ENCODE measurements at regions not wholly inside any gene's neighbourhood (a gene's known extent, or its start where the extent isn't known, plus 50 kb on each side); places are given as distances from the start of the nearest gene placed in this dataset.
"Not testable (repeated sequence)": the region's sequence is repeated elsewhere in the genome, so short reads cannot be mapped to it uniquely, and the experiment has no call there.

GRCh38 chr12:87428701-87429277 lies 600.4 kb downstream of the C12orf50 start:
- H3K4me3 ChIP-seq (ENCODE audit: low read depth in 1 of 2, low read length in 1 of 2) = no peak overlapping the region
- TF ChIP-seq CTCF (IDR thresholded peaks at IDR 0.05) = no peak
- H3K27ac ChIP-seq = no peak overlapping the region

GRCh38 chr12:87427770-87428169 lies 601.4 kb downstream of the C12orf50 start:
- Histone ChIP-seq H3K4me1 (ENCODE audit: control insufficient read depth in 1 of 2, insufficient read depth in 1 of 2, low read depth in 1 of 2, low read length in 1 of 2) (no peaks in the 10 kb centered on the region), H3K9me3 (no peaks in the 10 kb centered on the region), H3K4me3 (ENCODE audit: low read depth in 1 of 2, low read length in 1 of 2) (no peak overlapping the region), H3K27me3 (no peaks in the 10 kb centered on the region), H3K27ac (no peak overlapping the region), H3K36me3 (no peaks in the 10 kb centered on the region)
- TF ChIP-seq CTCF (IDR thresholded peaks at IDR 0.05) = no peak

More at GRCh38 chr12:87428701-87429277, 600.4 kb downstream of the C12orf50 start:
- Histone ChIP-seq H3K4me1 (ENCODE audit: control insufficient read depth in 1 of 2, insufficient read depth in 1 of 2, low read depth in 1 of 2, low read length in 1 of 2) (no peaks in the 10 kb centered on the region), H3K36me3 (no peaks in the 10 kb centered on the region), H3K9me3 (no peaks in the 10 kb centered on the region), H3K27me3 (no peaks in the 10 kb centered on the region)

GRCh38 chr12:87425942-87426554 lies 603.2 kb downstream of the C12orf50 start:
- Histone ChIP-seq H3K27me3 (no peaks in the 10 kb centered on the region), H3K4me3 (ENCODE audit: low read depth in 1 of 2, low read length in 1 of 2) (no peak overlapping the region), H3K36me3 (no peaks in the 10 kb centered on the region), H3K9me3 (no peaks in the 10 kb centered on the region), H3K4me1 (ENCODE audit: control insufficient read depth in 1 of 2, insufficient read depth in 1 of 2, low read depth in 1 of 2, low read length in 1 of 2) (no peaks in the 10 kb centered on the region), H3K27ac (no peak overlapping the region)
- TF ChIP-seq CTCF (IDR thresholded peaks at IDR 0.05) = no peak

GRCh38 chr12:87421233-87421632 lies 608.0 kb downstream of the C12orf50 start:
- H3K36me3 ChIP-seq; H3K4me1 ChIP-seq (ENCODE audit: control insufficient read depth in 1 of 2, insufficient read depth in 1 of 2, low read depth in 1 of 2, low read length in 1 of 2); H3K9me3 ChIP-seq; H3K4me3 ChIP-seq (ENCODE audit: low read depth in 1 of 2, low read length in 1 of 2); H3K27ac ChIP-seq; H3K27me3 ChIP-seq: not testable (repeated sequence)

GRCh38 chr12:87413784-87414183 lies 615.4 kb downstream of the C12orf50 start:
- Histone ChIP-seq H3K36me3 (no peaks in the 10 kb centered on the region), H3K4me1 (ENCODE audit: control insufficient read depth in 1 of 2, insufficient read depth in 1 of 2, low read depth in 1 of 2, low read length in 1 of 2) (no peaks in the 10 kb centered on the region), H3K4me3 (ENCODE audit: low read depth in 1 of 2, low read length in 1 of 2) (no peak overlapping the region), H3K27ac (no peak overlapping the region), H3K9me3 (no peaks in the 10 kb centered on the region), H3K27me3 (no peaks in the 10 kb centered on the region)
- no peak for TF ChIP-seq CTCF (IDR thresholded peaks at IDR 0.05)

GRCh38 chr12:87406926-87407325 lies 622.3 kb downstream of the C12orf50 start:
- no peak overlapping the region for H3K27ac ChIP-seq
- H3K27me3 ChIP-seq = no peaks in the 10 kb centered on the region
- no peaks in the 10 kb centered on the region for H3K36me3 ChIP-seq
- H3K4me1 ChIP-seq (ENCODE audit: control insufficient read depth in 1 of 2, insufficient read depth in 1 of 2, low read depth in 1 of 2, low read length in 1 of 2) = no peaks in the 10 kb centered on the region
- no peak for TF ChIP-seq CTCF (IDR thresholded peaks at IDR 0.05)
- H3K9me3 ChIP-seq = no peaks in the 10 kb centered on the region
- no peak overlapping the region for H3K4me3 ChIP-seq (ENCODE audit: low read depth in 1 of 2, low read length in 1 of 2)
